Breast epithelium (tissue), 3 donors: ENCODE measurements at regions not wholly inside any gene's neighbourhood (a gene's known extent, or its start where the extent isn't known, plus 50 kb on each side); places are given as distances from the start of the nearest gene placed in this dataset.

ENCODE experiments used
- POLR2A ChIP-seq: fragments of 450-650 bp; IDR thresholded peaks from one replicate; pipeline ENCODE4 v1.6.1; 2016; ENCODE audit warnings: antibody characterized with exemption, mild to moderate bottlenecking, moderate library complexity
- TF ChIP-seq, protein P1 (sequence below), 3 donors: fragments of 450-650 bp; IDR thresholded peaks; one replicate each; pipeline ENCODE4 v1.5.1; 2016 to 2017; ENCODE audit warnings: antibody characterized with exemption in 3 of 3, mild to moderate bottlenecking in 3 of 3, moderate library complexity in 3 of 3

DNA sequence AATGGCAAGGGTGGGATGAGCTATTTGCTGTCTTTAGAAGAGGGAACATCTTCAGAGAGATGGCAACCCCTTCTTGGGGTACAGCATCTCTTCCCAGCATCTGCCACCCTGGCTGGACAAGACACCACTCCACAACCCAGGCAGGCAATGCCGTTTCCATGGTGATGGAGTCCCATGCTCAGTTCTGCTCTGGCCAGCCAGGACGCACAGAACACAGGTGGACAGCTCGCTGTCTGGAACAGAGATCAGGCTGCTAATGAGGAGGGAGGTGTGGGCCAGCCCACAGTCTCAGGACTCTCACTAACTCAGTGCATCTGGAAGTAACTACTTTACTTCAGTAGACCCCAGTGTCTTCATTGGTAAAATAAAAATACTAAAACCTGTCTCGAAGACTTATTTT, 321.0 kb upstream of the CPEB2 start:
- no peak for TF ChIP-seq POLR2A
- TF ChIP-seq, protein P1, sequence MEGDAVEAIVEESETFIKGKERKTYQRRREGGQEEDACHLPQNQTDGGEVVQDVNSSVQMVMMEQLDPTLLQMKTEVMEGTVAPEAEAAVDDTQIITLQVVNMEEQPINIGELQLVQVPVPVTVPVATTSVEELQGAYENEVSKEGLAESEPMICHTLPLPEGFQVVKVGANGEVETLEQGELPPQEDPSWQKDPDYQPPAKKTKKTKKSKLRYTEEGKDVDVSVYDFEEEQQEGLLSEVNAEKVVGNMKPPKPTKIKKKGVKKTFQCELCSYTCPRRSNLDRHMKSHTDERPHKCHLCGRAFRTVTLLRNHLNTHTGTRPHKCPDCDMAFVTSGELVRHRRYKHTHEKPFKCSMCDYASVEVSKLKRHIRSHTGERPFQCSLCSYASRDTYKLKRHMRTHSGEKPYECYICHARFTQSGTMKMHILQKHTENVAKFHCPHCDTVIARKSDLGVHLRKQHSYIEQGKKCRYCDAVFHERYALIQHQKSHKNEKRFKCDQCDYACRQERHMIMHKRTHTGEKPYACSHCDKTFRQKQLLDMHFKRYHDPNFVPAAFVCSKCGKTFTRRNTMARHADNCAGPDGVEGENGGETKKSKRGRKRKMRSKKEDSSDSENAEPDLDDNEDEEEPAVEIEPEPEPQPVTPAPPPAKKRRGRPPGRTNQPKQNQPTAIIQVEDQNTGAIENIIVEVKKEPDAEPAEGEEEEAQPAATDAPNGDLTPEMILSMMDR (IDR thresholded peaks at IDR 0.05): no peak
